Panc1 (cell line): ENCODE measurements at regions not wholly inside any gene's neighbourhood (a gene's known extent, or its start where the extent isn't known, plus 50 kb on each side); places are given as distances from the start of the nearest gene placed in this dataset.
A peak's percentile ranks its signal among the peaks of the same experiment; 100 is the strongest.

Source experiments
- ATAC-seq: fragments of 200-7000 bp; cut with Tn5 transposase; 2 replicates; pipeline ENCODE4 v1.9.1; 2020; ENCODE audit warnings: mild to moderate bottlenecking, moderate library complexity
- BruUV-seq: library from RNA; stranded (reverse); fragments of 400-500 nt; replicated peaks from 2 replicates; lab custom pipeline; 2021; lab: Mats Ljungman, UMichigan
- CTCF ChIA-PET: fragments of 300-600 bp; sonication (Branson Sonifier 250); formaldehyde crosslinking; loops from one replicate; lab custom pipeline; 2022; ENCODE audit warnings: antibody characterized with exemption; lab: Charles Lee
- POLR2A ChIA-PET: fragments of 300-600 bp; sonication (Branson Sonifier 250); formaldehyde crosslinking; loops from one replicate; lab custom pipeline; 2022; ENCODE audit warnings: antibody characterized with exemption; lab: Charles Lee
- DNase-seq: peaks from one replicate; pipeline ENCODE4 v3.0.0-alpha.2; 2010; ENCODE audit warnings: low read depth, low spot score
- H3K27ac ChIP-seq: 2 replicates; pipeline ENCODE4 v1.5.1; 2011; ENCODE audit warnings: mild to moderate bottlenecking, low read length, inconsistent platforms
- H3K27me3 ChIP-seq: fragments of 200-500 bp; sonication (Bioruptor generic); 2 replicates; pipeline ENCODE4 v1.6.0; 2014; ENCODE audit warnings: low read length, inconsistent platforms; ENCODE audit not compliant: control insufficient read depth, insufficient read depth
- H3K36me3 ChIP-seq: fragments of 200-500 bp; sonication (Bioruptor generic); 2 replicates; pipeline ENCODE4 v1.5.1; 2014; ENCODE audit warnings: inconsistent platforms, mild to moderate bottlenecking, low read length, moderate library complexity; ENCODE audit not compliant: control insufficient read depth, insufficient read depth
- H3K4me1 ChIP-seq: 2 replicates; pipeline ENCODE4 v1.5.1; 2011; ENCODE audit warnings: inconsistent platforms, mild to moderate bottlenecking, low read length, moderate library complexity; ENCODE audit not compliant: control insufficient read depth, insufficient read depth
- H3K4me3 ChIP-seq, 2 experiments: 2 replicates each; pipeline ENCODE4 v1.5.1; 2011 to 2012; ENCODE audit warnings: low read depth in 2 of 2, low read length in 2 of 2, mild to moderate bottlenecking in 2 of 2, inconsistent platforms in 1 of 2, moderate library complexity in 1 of 2
- H3K9me3 ChIP-seq: fragments of 200-500 bp; sonication (Bioruptor generic); 2 replicates; pipeline ENCODE4 v1.5.1; 2014; ENCODE audit warnings: low read depth, mild to moderate bottlenecking, inconsistent platforms, low read length, moderate library complexity; ENCODE audit not compliant: control insufficient read depth, insufficient read depth
- POLR2AphosphoS5 ChIP-seq: IDR thresholded peaks from 2 replicates; pipeline ENCODE4 v1.6.1; 2012; ENCODE audit warnings: mild to moderate bottlenecking, low read depth, low read length, moderate library complexity
- SIN3A ChIP-seq: IDR thresholded peaks from 2 replicates; pipeline ENCODE4 v1.6.1; 2012; ENCODE audit warnings: low read depth, mild to moderate bottlenecking, low read length, moderate library complexity, borderline replicate concordance; ENCODE audit not compliant: insufficient read depth
- TCF7L2 ChIP-seq: IDR thresholded peaks from 2 replicates; pipeline ENCODE4 v1.6.1; 2011; ENCODE audit warnings: mild to moderate bottlenecking, low read depth, low read length, inconsistent platforms
- in situ Hi-C: cut with HindIII; loops from 2 replicates; pipeline ENCODE4 v1.10.0; 2016; ENCODE audit warnings: low sequenced_read_pairs, low pct_unique_long_range_greater_than_20kb
- intact Hi-C: fragments of 100-400 bp; cut with micrococcal nuclease; formaldehyde crosslinking; loops from one replicate; pipeline ENCODE4 v1.10.0; 2022; ENCODE audit not compliant: unreplicated experiment
- TF ChIP-seq, protein P1 (sequence below): fragments of 450-650 bp; IDR thresholded peaks from 2 replicates; pipeline ENCODE4 v1.5.1; 2017; ENCODE audit warnings: mild to moderate bottlenecking
- TF ChIP-seq, protein P2 (sequence below), 2 experiments: IDR thresholded peaks; 2 replicates each; pipeline ENCODE4 v1.6.1; 2011 to 2012; ENCODE audit warnings: low read depth in 2 of 2, control low read depth in 1 of 2, low read length in 1 of 2, mild to moderate bottlenecking in 1 of 2, moderate library complexity in 1 of 2; ENCODE audit not compliant: insufficient read depth in 1 of 2

DNA sequence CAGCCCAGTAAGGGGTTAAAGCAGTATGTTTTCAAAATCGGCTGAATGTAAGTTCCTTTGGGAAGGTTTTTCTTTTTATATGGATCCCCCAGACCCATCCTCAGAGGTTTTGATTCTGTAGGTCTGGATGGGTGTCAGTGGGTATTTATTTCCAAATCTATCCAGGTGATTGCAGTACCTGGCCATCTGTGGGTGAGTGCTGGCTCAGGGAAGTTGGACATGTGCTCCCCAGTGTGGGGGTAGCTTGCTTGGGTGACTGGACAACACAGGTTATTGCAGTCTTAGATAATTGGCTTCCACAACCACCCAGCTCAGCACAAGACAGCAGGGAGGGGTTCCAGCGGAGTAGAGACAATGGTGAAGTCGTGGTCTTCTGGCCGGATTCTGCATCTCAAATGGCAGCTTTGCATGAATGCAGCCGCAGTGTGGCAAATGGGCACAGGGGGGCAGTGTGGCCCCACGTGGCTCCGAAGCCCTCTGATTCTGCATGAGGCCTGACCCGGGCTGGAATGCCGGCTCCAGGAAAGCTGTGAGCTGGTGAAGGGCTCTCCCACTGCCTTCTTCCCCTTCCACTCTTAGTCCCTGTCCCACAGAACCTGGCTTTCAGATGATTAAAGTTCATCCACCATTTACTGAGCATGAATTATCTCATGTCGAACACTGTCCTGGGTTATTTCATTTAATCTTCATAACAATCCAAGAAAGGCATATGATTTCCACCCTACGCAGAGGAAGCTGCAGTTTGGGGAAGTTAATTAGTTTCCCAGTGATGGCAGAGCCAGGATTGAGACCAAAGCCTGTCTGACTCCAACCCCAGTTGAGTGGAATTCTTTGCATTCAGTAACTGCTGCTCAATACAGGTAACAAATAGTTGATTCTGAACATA is 64.5 kb upstream of the SYPL1 start:
- no peaks in the 10 kb centered on the region for H3K27me3 ChIP-seq
- POLR2A ChIA-PET: interaction anchor here (0.6 kb wide), 1 partner anchor 286 kb away, joined by 4 read pairs; no protein-coding TSS in a partner anchor
- ATAC-seq: peak; percentile 88
- no TSS peak for BruUV-seq
- CTCF ChIA-PET: interaction anchor here (0.6 to 3.2 kb wide), 8 partner anchors 9 to 645 kb away, joined by 3 to 27 read pairs (median 5); partner anchors contain the start of gene NAMPT
- peak; percentile 73 for DNase-seq
- H3K36me3 ChIP-seq: no peaks in the 10 kb centered on the region
- TF ChIP-seq, protein P1, sequence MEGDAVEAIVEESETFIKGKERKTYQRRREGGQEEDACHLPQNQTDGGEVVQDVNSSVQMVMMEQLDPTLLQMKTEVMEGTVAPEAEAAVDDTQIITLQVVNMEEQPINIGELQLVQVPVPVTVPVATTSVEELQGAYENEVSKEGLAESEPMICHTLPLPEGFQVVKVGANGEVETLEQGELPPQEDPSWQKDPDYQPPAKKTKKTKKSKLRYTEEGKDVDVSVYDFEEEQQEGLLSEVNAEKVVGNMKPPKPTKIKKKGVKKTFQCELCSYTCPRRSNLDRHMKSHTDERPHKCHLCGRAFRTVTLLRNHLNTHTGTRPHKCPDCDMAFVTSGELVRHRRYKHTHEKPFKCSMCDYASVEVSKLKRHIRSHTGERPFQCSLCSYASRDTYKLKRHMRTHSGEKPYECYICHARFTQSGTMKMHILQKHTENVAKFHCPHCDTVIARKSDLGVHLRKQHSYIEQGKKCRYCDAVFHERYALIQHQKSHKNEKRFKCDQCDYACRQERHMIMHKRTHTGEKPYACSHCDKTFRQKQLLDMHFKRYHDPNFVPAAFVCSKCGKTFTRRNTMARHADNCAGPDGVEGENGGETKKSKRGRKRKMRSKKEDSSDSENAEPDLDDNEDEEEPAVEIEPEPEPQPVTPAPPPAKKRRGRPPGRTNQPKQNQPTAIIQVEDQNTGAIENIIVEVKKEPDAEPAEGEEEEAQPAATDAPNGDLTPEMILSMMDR: peak; percentile 96
- TF ChIP-seq SIN3A: no peak
- in situ Hi-C loops (no loop called here), intact Hi-C loops (loop anchor here (1.0 to 5.0 kb wide), 4 partner anchors 106 to 560 kb away; partner anchors contain the start of genes CCDC71L and NAMPT)
- H3K4me1 ChIP-seq: peaks cover 6% of the 10 kb centered on the region
- no peak overlapping the region for H3K27ac ChIP-seq
- no peaks in the 10 kb centered on the region for H3K9me3 ChIP-seq
- H3K4me3 ChIP-seq: no peak overlapping the region

DNA sequence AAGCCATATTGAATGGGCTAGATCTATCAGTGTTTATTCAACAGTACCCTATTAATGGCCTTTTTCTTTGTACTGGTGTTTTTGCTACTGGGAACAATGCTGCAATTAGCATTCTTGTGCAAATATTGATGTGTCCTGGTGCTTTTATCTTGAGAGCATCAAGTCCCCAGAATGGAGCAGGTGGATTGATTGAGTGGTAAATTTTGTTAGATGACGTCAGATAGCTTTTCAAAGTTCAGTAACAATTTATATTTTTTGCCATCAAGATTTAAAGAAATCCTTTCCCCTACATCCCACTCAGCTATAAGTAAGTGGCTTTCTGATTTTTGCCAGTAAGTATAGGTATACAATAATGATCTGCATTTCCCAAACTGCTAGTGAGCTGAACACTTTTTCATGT is 63.4 kb upstream of the SYPL1 start:
- TF ChIP-seq SIN3A (no peak), TCF7L2 (no peak), POLR2AphosphoS5 (no peak)
- TF ChIP-seq, protein P2, sequence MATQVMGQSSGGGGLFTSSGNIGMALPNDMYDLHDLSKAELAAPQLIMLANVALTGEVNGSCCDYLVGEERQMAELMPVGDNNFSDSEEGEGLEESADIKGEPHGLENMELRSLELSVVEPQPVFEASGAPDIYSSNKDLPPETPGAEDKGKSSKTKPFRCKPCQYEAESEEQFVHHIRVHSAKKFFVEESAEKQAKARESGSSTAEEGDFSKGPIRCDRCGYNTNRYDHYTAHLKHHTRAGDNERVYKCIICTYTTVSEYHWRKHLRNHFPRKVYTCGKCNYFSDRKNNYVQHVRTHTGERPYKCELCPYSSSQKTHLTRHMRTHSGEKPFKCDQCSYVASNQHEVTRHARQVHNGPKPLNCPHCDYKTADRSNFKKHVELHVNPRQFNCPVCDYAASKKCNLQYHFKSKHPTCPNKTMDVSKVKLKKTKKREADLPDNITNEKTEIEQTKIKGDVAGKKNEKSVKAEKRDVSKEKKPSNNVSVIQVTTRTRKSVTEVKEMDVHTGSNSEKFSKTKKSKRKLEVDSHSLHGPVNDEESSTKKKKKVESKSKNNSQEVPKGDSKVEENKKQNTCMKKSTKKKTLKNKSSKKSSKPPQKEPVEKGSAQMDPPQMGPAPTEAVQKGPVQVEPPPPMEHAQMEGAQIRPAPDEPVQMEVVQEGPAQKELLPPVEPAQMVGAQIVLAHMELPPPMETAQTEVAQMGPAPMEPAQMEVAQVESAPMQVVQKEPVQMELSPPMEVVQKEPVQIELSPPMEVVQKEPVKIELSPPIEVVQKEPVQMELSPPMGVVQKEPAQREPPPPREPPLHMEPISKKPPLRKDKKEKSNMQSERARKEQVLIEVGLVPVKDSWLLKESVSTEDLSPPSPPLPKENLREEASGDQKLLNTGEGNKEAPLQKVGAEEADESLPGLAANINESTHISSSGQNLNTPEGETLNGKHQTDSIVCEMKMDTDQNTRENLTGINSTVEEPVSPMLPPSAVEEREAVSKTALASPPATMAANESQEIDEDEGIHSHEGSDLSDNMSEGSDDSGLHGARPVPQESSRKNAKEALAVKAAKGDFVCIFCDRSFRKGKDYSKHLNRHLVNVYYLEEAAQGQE (IDR thresholded peaks at IDR 0.05; ENCODE audit: insufficient read depth in 1 of 2, low read depth in 2 of 2, low read length in 1 of 2): no peak
- TF ChIP-seq, protein P1: no peak
- intact Hi-C loops: loop anchor here (5.0 kb wide), 2 partner anchors 107 to 487 kb away; partner anchors contain the start of genes CCDC71L and NAMPT
- Histone ChIP-seq H3K4me1 (peaks cover 6% of the 10 kb centered on the region), H3K27ac (no peak overlapping the region), H3K4me3 (no peak overlapping the region), H3K27me3 (no peaks in the 10 kb centered on the region), H3K36me3 (no peaks in the 10 kb centered on the region), H3K9me3 (no peaks in the 10 kb centered on the region)
- ATAC-seq (no peak), DNase-seq (no peak)
- BruUV-seq: no TSS peak
- in situ Hi-C loops: no loop called here
- ChIA-PET POLR2A (no interaction called here), CTCF (interaction anchor here (3.2 kb wide), 1 partner anchor 287 kb away, joined by 27 read pairs; no protein-coding TSS in a partner anchor)
